SJCRH30 (cell line): ENCODE measurements at regions not wholly inside any gene's neighbourhood (a gene's known extent, or its start where the extent isn't known, plus 50 kb on each side); places are given as distances from the start of the nearest gene placed in this dataset.

ENCODE experiments used
- DNase-seq, 2 experiments: peaks; one replicate each; pipeline ENCODE4 v3.0.0-alpha.2; 2015 to 2020
- H3K27ac ChIP-seq: fragments of 250-450 bp; sonication (Bioruptor Pico); 2 replicates; pipeline ENCODE4 v1.5.1; 2020; ENCODE audit warnings: mild to moderate bottlenecking, moderate library complexity
- H3K27me3 ChIP-seq: fragments of 250-450 bp; sonication (Bioruptor Pico); 2 replicates; pipeline ENCODE4 v1.5.1; 2020; ENCODE audit warnings: mild to moderate bottlenecking, moderate library complexity
- H3K36me3 ChIP-seq: fragments of 250-450 bp; sonication (Bioruptor Pico); 2 replicates; pipeline ENCODE4 v1.5.1; 2020; ENCODE audit warnings: mild to moderate bottlenecking, moderate library complexity
- H3K4me1 ChIP-seq: fragments of 250-450 bp; sonication (Bioruptor Pico); 2 replicates; pipeline ENCODE4 v1.5.1; 2020; ENCODE audit warnings: mild to moderate bottlenecking, moderate library complexity
- H3K4me3 ChIP-seq: fragments of 250-450 bp; sonication (Bioruptor Pico); 2 replicates; pipeline ENCODE4 v1.5.1; 2020; ENCODE audit warnings: mild to moderate bottlenecking, moderate library complexity
- H3K9me3 ChIP-seq: fragments of 250-450 bp; sonication (Bioruptor Pico); replicated peaks from 2 replicates; pipeline ENCODE4 v1.5.1; 2020; ENCODE audit warnings: mild to moderate bottlenecking, moderate library complexity

DNA sequence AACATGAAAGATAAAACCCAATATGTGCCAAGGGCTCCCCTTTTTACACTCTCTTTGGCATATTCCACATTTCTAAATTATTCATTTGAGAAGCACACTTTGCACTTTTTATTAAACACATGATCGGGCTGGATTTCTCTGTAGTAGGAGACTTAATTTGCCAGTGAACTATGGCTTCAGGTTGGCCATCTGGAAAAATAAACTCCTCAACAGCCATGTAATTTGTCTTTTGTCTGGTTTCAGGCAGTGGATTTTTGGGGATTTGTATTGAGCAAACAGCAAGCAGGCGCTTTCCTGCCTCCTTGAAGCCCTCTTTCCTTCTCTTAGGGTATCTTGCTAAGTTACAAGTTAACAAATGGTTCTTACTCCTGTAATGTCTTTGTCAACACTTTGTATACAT lies 73.0 kb upstream of the DMRTA1 start:
- Histone ChIP-seq H3K27me3 (no peaks in the 10 kb centered on the region), H3K4me3 (no peak overlapping the region), H3K27ac (peak overlapping the region; percentile 61), H3K9me3 (no peaks in the 10 kb centered on the region), H3K4me1 (peaks cover 11% of the 10 kb centered on the region), H3K36me3 (no peaks in the 10 kb centered on the region)
- peak; percentile 11 to 64 for DNase-seq

DNA sequence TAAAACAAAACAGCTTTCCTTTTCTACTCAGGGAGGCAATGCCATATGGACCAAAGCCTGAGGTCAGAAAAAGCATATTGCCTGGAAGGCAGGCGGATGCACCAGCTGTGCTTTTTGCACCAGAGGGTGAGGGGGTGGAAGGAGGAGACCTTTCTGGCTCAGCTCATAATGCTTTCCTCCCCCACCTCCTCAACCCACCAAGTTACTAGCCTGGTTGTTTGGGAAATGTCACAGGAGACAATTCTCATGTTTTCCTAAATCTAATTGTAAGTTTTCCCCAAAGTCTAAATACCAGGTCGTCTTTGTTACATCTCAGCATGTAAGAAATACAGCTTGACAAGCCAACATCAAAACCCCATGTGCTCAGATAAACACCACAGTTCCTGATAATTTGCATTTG lies 72.6 kb upstream of the DMRTA1 start:
- Histone ChIP-seq H3K36me3 (no peaks in the 10 kb centered on the region), H3K4me3 (no peak overlapping the region), H3K4me1 (peaks cover 11% of the 10 kb centered on the region), H3K27me3 (no peaks in the 10 kb centered on the region), H3K27ac (peak overlapping the region; percentile 61), H3K9me3 (no peaks in the 10 kb centered on the region)
- peak; percentile 49 to 75 for DNase-seq

DNA sequence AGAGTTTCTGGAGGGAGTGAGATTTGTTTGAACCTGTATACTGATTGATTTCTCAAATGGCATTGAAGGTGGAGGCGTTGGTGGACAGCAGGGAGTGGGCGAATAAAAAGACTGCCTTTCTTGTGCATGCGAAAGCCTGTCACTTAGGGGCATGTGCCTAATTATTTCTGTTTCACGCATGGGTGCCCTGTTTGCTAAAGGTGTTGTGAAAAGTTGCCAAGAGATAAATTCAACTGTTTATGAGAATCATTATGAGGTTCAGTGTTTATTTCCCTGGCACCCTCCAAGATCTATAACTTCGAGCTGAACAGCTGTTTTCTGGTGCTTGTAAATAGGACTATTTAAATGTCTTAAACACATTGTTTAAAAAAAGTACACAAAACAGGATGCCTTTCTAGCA lies 67.4 kb upstream of the DMRTA1 start:
- H3K27ac ChIP-seq: no peak overlapping the region
- no peak for DNase-seq
- no peaks in the 10 kb centered on the region for H3K36me3 ChIP-seq
- no peak overlapping the region for H3K4me3 ChIP-seq
- H3K27me3 ChIP-seq: no peaks in the 10 kb centered on the region
- H3K4me1 ChIP-seq: peaks cover 29% of the 10 kb centered on the region
- H3K9me3 ChIP-seq: no peaks in the 10 kb centered on the region

DNA sequence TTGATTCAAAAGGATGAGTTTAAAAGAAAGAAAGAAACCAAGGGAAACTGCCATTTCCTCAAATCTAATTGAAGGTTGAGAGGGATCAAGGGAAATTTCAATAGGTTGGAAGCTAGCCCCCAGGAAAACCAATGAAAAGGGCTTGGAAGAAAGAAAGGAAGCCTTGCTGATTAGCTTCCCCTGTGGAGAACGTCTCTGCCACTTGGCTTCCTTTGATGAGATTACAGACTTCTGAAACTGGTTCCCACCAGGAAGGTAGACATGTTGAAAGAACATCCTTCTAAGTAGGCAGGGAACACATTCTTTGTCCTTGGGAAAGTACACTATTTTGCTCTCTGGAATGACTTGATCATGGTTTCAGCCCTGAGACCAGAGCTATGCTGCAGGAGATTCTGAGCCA lies 65.5 kb upstream of the DMRTA1 start:
- DNase-seq: no peak
- peaks cover 28% of the 10 kb centered on the region for H3K4me1 ChIP-seq
- H3K36me3 ChIP-seq: no peaks in the 10 kb centered on the region
- no peaks in the 10 kb centered on the region; the same call in 1 of the 2 replicates for H3K9me3 ChIP-seq
- no peaks in the 10 kb centered on the region for H3K27me3 ChIP-seq
- no peak overlapping the region for H3K27ac ChIP-seq
- H3K4me3 ChIP-seq: no peak overlapping the region

DNA sequence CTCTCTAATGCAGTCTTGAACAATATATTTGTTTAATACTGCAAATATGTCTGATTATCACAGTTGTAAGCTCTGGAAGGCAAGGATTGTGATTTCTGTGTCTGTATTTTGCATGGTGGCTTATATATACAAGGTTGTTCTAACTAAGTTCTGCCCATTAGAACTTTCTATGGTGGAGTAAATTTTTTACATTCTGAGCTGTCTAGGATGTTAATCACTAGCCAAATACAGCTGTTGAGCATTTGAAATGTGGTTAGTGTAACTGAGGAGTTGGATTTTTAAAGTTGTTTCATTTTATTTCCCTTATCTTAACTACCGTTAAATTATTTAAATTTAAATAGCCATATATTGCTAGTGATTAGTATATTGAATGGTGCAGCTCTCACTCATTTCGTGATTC lies 64.3 kb upstream of the DMRTA1 start:
- no peaks in the 10 kb centered on the region for H3K27me3 ChIP-seq
- H3K4me3 ChIP-seq: no peak overlapping the region
- no peaks in the 10 kb centered on the region for H3K36me3 ChIP-seq
- H3K4me1 ChIP-seq: peaks cover 31% of the 10 kb centered on the region
- no peaks in the 10 kb centered on the region; the same call in 1 of the 2 replicates for H3K9me3 ChIP-seq
- H3K27ac ChIP-seq: peak overlapping the region; percentile 37
- peak in 1 of 2 experiments; percentile 27 for DNase-seq

DNA sequence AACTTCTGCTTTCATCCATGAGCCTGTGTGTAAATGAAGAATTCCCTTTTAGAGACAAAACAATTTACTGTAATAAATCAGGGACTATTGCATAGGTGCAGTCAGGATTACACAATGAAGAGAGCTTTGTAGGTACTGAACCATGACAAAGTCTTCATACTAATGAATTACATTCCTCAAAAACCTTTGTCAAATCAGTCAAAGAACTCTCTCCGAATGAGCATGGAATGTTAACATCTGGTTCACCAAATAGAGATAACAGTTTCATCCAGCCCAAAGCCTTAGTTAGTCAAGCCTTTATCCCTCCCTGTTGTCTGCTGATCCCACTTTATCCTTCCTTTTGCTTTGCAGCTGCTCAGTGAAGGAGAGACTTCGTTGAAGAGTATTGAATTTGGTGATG lies 62.9 kb upstream of the DMRTA1 start:
- DNase-seq: peak; percentile 49 to 83

DNA sequence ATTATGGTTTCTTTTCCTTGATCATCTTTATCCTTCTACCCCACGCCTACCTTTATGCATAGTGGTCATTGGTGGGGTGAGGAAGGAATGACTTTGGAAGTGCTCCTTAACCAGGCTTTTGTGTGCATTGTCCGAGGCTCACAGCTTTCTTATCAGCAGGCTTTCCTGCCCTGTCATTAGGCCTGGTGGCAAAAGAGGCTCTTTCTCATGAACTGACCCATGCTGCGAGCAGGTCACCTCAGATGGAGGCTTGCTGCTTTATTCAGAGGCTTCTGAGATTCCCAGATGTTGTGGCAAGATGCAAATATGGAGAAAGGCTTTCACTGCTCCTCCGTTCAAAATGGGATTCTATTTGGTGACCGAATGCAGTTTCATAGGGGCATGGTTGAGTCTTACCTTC lies 57.4 kb upstream of the DMRTA1 start:
- H3K9me3 ChIP-seq: no peaks in the 10 kb centered on the region; the same call in 1 of the 2 replicates
- H3K4me3 ChIP-seq: no peak overlapping the region
- DNase-seq: no peak
- no peaks in the 10 kb centered on the region for H3K27me3 ChIP-seq
- no peaks in the 10 kb centered on the region for H3K36me3 ChIP-seq
- no peak overlapping the region for H3K27ac ChIP-seq
- H3K4me1 ChIP-seq: peaks cover 7% of the 10 kb centered on the region

More for the DNA sequence above, 62.9 kb upstream of the DMRTA1 start:
- no peaks in the 10 kb centered on the region; the same call in 1 of the 2 replicates for H3K9me3 ChIP-seq
- peaks cover 31% of the 10 kb centered on the region for H3K4me1 ChIP-seq
- peak overlapping the region; percentile 20 for H3K27ac ChIP-seq
- no peak overlapping the region for H3K4me3 ChIP-seq
- H3K36me3 ChIP-seq: no peaks in the 10 kb centered on the region
- H3K27me3 ChIP-seq: no peaks in the 10 kb centered on the region

DNA sequence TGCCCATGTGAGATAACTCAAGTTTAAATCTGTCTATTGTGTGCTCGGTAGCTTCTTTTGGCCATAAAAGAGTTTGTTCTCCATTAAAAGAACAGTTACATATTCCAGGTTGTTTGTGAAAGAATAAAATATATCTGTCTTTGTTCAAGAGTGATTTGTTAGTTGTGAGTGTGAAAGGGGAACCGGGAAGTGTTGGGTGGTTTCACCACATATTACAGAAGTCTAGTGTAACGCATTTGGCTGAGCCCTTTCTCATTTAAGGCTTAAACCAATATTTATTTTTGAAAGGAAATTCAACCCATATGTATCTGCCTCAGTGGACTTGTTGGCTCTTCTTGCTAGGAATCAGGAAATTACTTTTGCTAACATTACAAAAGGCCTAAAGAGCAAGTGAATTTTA lies 54.1 kb upstream of the DMRTA1 start:
- H3K27me3 ChIP-seq: no peaks in the 10 kb centered on the region
- H3K4me1 ChIP-seq: peaks cover 6% of the 10 kb centered on the region
- no peak overlapping the region for H3K4me3 ChIP-seq
- peaks cover 3% of the 10 kb centered on the region; the same call in 1 of the 2 replicates for H3K9me3 ChIP-seq
- no peak overlapping the region for H3K27ac ChIP-seq
- DNase-seq: no peak
- H3K36me3 ChIP-seq: no peaks in the 10 kb centered on the region

DNA sequence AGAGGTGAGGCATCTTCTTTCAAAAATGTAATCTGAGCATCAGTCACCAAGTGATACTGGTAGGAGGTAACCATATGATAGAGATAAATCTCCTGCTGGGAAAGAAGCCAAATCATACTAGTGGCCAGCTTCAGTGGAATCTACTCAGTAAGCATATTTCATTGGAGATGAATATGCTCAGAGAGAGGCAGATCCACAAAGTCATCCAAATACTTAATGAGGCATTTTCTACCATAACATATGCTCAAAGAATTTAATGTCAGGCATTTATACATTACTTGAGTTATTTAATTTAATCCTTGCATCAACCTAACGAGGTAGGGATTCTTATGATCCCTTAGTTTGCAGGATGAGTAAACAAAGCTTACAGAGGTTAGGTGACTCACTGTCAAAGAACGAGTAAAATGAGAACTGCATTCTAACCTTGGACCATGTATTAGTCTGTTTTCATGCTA lies 50.9 kb upstream of the DMRTA1 start:
- Histone ChIP-seq H3K27me3 (no peaks in the 10 kb centered on the region), H3K4me3 (no peak overlapping the region), H3K36me3 (no peaks in the 10 kb centered on the region), H3K9me3 (peaks cover 3% of the 10 kb centered on the region; the same call in 1 of the 2 replicates), H3K27ac (no peak overlapping the region), H3K4me1 (peaks cover 6% of the 10 kb centered on the region)
- DNase-seq: peak in 1 of 2 experiments; percentile 21
